Thoracic aorta (tissue), 2 donors: ENCODE measurements at regions not wholly inside any gene's neighbourhood (a gene's known extent, or its start where the extent isn't known, plus 50 kb on each side); places are given as distances from the start of the nearest gene placed in this dataset.

Experiments used
- ATAC-seq: fragments of 150-250 bp; one replicate; pipeline ENCODE4 v1.8.0; 2017; ENCODE audit warnings: low read depth; ENCODE audit not compliant: insufficient number of reproducible peaks, low FRiP score
- DNase-seq: peaks from one replicate; pipeline ENCODE4 v3.0.0-alpha.2; 2020; ENCODE audit warnings: low spot score
- H3K27ac ChIP-seq, 2 donors: fragments of 200-600 bp; sonication (generic); 1 replicate in 1 of 2; 2 replicates in 1 of 2; pipeline ENCODE4 v1.5.1; 2016; ENCODE audit warnings: mild to moderate bottlenecking in 2 of 2, moderate library complexity in 2 of 2
- H3K27me3 ChIP-seq: fragments of 200-600 bp; sonication (generic); replicated peaks from 2 replicates; pipeline ENCODE4 v1.6.0; 2016; ENCODE audit warnings: mild to moderate bottlenecking; ENCODE audit not compliant: insufficient read depth
- H3K36me3 ChIP-seq: fragments of 200-600 bp; sonication (generic); one replicate; pipeline ENCODE4 v1.5.1; 2016
- H3K4me1 ChIP-seq, 2 donors: fragments of 200-600 bp; sonication (generic); 1 replicate in 1 of 2; 2 replicates in 1 of 2; pipeline versions ENCODE4 v1.5.1 to v1.6.0; 2016; ENCODE audit warnings: low read depth in 2 of 2, mild to moderate bottlenecking in 1 of 2; ENCODE audit not compliant: control insufficient read depth in 1 of 2
- H3K4me3 ChIP-seq: fragments of 200-600 bp; sonication (generic); 2 replicates; pipeline ENCODE4 v1.5.1; 2016; ENCODE audit warnings: mild to moderate bottlenecking
- H3K9me3 ChIP-seq: fragments of 200-600 bp; sonication (generic); 2 replicates; pipeline ENCODE4 v1.5.1; 2016
- CTCF ChIP-seq: fragments of 200-600 bp; sonication (generic); IDR thresholded peaks from one replicate; pipeline ENCODE4 v1.5.1; 2019; ENCODE audit warnings: antibody characterized with exemption

GRCh38 chr3:159062734-159063410 lies 261.0 kb downstream of the MFSD1 start:
- no peak for TF ChIP-seq CTCF
- no peak for DNase-seq
- no peak overlapping the region for H3K4me3 ChIP-seq

GRCh38 chr3:159069091-159069490 lies 267.2 kb downstream of the MFSD1 start, which contains the start of gene IQCJ:
Gene IQCJ (plus strand): TSS chr3:159069319.
- DNase-seq (no peak), ATAC-seq (no peak)
- Histone ChIP-seq H3K9me3 (no peaks in the 10 kb centered on the region), H3K27ac (no peak within 1 kb of the TSS), H3K36me3 (no peaks in the 10 kb centered on the region), H3K4me3 (no peak within 1 kb of the TSS), H3K4me1 (no peaks in the 10 kb centered on the region), H3K27me3 (no peaks in the 10 kb centered on the region)
- no peak for TF ChIP-seq CTCF

More at GRCh38 chr3:159062734-159063410, 261.0 kb downstream of the MFSD1 start:
- Histone ChIP-seq H3K9me3 (no peaks in the 10 kb centered on the region), H3K27me3 (no peaks in the 10 kb centered on the region), H3K4me1 (no peaks in the 10 kb centered on the region), H3K36me3 (no peaks in the 10 kb centered on the region), H3K27ac (no peak overlapping the region)
- no peak for ATAC-seq

- H3K4me3 ChIP-seq, result no peak overlapping the region
Measured at GRCh38 chr3:159069866-159070425, 268.1 kb downstream of the MFSD1 start.

GRCh38 chr3:159074756-159075701 lies 273.2 kb downstream of the MFSD1 start:
- Histone ChIP-seq H3K4me3 (no peak overlapping the region), H3K27me3 (no peaks in the 10 kb centered on the region), H3K27ac (no peak overlapping the region), H3K36me3 (no peaks in the 10 kb centered on the region), H3K9me3 (no peaks in the 10 kb centered on the region), H3K4me1 (no peaks in the 10 kb centered on the region)
- TF ChIP-seq CTCF, result no peak
- ATAC-seq, result no peak
- DNase-seq, result no peak

More at GRCh38 chr3:159069866-159070425, 268.1 kb downstream of the MFSD1 start:
- H3K27me3 ChIP-seq, result no peaks in the 10 kb centered on the region
- H3K4me1 ChIP-seq, result no peaks in the 10 kb centered on the region
- no peak for ATAC-seq
- no peak overlapping the region for H3K27ac ChIP-seq
- DNase-seq, result no peak
- no peak for TF ChIP-seq CTCF
- H3K36me3 ChIP-seq, result no peaks in the 10 kb centered on the region
- no peaks in the 10 kb centered on the region for H3K9me3 ChIP-seq

- Histone ChIP-seq H3K4me1 (no peaks in the 10 kb centered on the region), H3K36me3 (no peaks in the 10 kb centered on the region), H3K9me3 (no peaks in the 10 kb centered on the region), H3K27ac (no peak overlapping the region), H3K27me3 (no peaks in the 10 kb centered on the region), H3K4me3 (no peak overlapping the region)
- DNase-seq, result no peak
- TF ChIP-seq CTCF, result no peak
- ATAC-seq, result no peak
Measured at GRCh38 chr3:159077860-159078259, 276.0 kb downstream of the MFSD1 start.
